ELR (cell line): ENCODE measurements at regions not wholly inside any gene's neighbourhood (a gene's known extent, or its start where the extent isn't known, plus 50 kb on each side); places are given as distances from the start of the nearest gene placed in this dataset.
"Not testable (repeated sequence)": the region's sequence is repeated elsewhere in the genome, so short reads cannot be mapped to it uniquely, and the experiment has no call there.

Experiments used
- DNase-seq: peaks from one replicate; pipeline ENCODE4 v3.0.0-alpha.2; 2015; ENCODE audit warnings: low read depth

DNA sequence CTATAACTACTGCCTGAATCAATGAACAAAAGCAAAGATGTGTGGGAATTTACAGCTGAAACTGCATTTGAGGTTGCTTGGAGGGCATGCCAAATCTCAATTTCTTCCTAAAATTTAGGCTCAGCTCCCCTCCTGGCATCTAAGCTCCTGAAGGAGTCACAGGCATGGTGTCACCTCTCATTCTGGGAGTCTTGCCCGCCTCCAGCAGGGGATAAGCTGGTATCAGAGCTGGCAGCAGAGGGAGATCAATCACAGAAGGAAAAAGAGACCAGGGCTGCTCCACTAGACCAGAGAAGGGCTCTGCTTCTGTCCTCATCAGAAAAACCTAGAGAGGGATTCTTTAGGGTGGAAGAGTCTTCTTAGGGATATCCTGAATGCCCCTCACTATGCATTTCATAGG, 150.4 kb upstream of the SLC6A11 start:
- no peak for DNase-seq

DNA sequence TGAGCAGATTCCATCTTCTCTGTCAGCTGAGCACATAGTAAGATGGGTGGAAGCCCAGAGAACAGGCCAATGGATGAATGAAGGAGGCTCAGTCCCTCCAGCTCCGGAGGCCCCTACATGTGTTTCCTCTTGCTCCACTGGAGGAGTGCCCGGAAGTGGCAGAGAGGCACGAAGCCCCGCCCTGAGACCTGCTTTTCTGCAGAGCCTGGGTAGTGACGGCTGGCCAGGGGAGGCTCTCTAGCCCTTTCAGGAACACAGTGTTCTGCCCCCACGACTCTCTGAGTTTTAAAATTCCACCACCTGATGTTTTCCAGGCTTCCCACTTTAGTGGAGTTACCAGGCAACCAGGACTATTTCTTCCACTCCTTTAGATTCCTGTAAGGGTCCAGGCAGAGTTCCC, 149.4 kb upstream of the SLC6A11 start:
- no peak for DNase-seq

DNA sequence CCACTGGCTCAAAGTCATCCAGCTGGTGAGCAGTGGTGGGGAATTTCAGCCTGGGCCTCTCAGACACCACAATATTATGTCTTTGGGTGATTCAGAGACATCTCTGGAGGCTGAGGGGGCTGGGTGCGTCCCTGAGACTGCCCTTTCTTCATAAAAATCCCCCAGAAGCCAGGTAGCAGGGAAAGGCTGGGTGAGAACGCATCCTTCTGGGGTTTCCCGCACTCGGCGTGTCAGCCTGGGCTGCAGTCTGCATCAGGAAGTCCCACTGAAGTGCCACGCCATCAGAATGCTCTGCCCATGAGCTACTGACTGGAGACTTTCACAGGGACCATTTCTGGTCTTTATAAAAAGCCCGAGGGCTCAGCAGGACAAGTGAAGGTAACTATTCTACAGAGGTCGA, 148.8 kb upstream of the SLC6A11 start:
- DNase-seq: no peak

DNA sequence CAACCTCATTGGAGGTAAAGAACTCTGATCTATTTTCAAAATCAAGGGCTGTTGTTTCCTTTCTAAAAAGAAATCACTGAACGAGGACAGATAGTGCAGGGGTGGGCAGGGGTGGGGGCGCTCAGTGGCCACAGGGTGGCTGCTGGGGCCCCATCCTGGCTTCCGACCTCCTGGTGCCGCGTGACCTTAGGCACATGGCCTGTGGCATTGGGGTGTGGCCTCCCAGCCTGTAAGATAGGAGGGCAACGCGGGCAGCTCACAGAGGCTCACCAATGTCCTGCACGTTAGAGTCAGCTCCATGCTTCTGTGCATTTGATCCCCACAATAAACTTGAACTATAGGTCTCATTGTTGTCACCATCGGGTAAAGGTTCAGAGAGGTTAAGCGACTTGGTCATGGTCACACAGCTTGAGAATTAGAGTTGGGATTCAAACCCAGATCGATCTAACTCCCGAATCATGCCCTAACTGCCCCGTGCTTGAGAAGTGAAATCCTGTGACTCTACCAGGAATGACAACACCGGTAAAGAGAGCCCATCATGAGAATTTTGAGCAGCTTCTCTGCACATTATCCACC, 148.0 kb upstream of the SLC6A11 start:
- DNase-seq: no peak

DNA sequence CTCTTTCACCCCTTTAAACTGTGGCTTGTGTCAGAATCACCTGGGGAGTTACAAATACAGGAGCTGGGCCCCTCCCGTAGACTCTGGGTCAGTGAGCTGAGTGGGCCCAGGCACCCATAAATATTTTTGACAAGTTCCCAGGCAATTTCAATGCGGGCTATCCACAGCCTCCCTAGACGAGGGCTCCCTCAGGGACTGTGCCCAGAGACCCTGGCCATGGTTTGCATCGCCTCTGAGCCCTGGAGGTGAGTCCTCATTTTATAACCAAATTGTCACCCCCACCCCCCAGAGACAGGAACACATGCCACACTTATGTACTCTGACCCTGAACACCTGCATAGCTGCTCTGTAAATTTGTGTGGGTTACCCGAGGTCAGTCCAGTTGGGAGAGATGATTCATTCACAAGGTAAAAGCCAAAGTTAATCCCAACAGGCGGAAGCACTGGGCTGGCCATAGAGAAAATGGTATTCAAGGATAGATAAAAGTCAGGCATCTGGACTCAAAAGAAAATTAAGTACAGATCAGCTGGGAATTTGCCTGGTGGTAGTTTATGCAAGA, 146.5 kb upstream of the SLC6A11 start:
- no peak for DNase-seq

DNA sequence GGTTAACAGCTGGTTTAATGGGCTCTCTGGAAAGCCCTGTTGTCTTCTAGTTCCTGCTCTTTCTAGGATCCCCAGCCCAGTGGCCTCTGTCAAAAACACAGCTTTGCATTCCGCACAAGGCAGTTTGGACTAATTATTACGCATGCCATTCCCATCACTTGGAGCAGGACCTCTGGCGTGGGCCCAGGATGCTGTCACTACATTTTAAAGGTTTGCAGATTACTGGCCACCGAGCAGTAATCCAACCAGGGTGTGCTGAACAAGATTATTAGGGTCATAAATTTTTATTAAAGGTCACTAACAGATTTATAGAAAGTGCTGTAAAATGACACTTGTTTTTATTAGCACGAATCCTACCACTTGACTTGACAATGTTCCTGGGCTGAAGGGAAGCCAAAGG, 143.6 kb upstream of the SLC6A11 start:
- DNase-seq: no peak

GRCh38 chr3:10674578-10674977, 141.4 kb upstream of the SLC6A11 start:
- DNase-seq: no peak

GRCh38 chr3:10676905-10677304, 139.1 kb upstream of the SLC6A11 start:
- DNase-seq: no peak

- no peak for DNase-seq
These were observed 137.1 kb upstream of the SLC6A11 start for GRCh38 chr3:10678796-10679376.

GRCh38 chr3:10680796-10681195, 135.2 kb upstream of the SLC6A11 start:
- DNase-seq: no peak

DNA sequence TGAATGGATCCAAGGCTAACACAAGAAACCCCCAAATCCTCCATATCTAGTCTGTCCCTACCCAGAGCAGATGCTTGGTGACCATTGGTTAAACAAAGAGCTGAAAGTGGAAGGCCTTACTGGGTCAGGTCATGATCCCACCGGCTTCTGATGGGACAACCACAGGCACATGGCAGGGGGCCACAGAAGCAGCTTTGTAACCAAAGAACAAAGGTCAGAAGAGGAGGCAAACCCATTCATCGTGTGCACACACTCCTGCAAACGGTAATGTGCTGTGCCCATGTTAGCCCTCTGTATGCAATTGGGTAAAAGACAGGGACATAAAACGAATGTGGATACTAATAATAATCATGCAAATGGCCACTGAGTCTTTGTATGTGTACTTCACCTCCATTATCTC, 133.3 kb upstream of the SLC6A11 start:
- no peak for DNase-seq

GRCh38 chr3:10683106-10683505, 132.9 kb upstream of the SLC6A11 start:
- DNase-seq: peak; percentile 13

DNA sequence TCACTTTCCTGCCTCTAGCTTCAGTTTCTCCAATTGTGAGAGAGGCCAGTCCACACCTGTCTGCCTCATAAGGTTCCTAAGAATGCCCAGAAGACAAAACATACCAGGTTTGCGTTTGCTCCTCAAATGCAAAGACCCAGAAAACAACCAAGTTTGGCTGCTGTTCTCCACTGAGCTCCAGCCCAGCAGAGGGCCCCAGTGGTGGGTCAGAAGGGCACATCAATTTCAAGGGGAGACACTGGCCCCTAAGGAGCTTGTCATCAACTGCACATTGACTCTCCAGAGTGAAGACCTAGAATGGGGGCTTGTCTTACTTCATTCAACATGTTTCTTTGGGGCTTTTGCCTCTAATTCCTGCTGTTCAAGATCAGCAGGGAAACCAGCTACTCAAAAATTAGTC, 127.9 kb upstream of the SLC6A11 start:
- DNase-seq: no peak

GRCh38 chr3:10688548-10689172, 127.4 kb upstream of the SLC6A11 start:
- DNase-seq: no peak

GRCh38 chr3:10692039-10692622, 123.9 kb upstream of the SLC6A11 start:
- no peak for DNase-seq

DNA sequence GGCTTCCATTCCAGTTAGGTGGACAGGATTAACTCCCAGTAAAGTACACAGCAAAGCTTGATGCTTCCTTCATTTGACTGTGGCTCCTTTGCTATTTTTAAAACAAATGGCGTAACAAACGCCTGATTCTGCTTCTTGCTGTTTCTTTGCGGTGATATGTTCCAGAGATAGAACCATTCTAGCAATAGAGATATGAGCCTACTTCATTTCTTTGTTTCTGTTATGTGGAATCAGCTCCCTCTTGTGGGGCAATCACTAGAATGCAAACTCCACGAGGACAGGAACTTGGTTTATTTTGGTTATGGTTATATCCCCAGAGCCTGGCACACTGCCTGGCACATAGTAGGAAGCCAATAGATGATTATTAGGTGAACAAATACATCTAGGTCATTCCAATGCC, 122.6 kb upstream of the SLC6A11 start:
- DNase-seq: peak; percentile 16

DNA sequence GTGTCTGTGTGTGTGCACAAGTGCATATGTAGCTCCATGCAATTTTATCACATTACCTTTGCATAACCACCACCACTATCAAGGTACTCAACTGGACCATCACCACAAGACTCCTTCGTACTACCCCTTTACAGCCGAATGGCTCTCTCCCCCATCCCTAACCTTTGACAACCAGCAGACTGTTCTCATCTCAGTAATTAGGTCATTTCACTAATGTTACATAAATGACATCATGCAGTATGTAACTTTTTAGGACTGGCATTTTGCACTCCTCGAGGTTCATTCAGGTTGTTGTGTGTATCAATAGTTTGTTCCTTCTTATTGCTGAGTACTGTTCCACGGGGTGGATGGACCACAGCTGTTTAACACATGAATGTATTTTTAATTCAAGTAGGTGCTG, 121.8 kb upstream of the SLC6A11 start:
- DNase-seq: no peak

DNA sequence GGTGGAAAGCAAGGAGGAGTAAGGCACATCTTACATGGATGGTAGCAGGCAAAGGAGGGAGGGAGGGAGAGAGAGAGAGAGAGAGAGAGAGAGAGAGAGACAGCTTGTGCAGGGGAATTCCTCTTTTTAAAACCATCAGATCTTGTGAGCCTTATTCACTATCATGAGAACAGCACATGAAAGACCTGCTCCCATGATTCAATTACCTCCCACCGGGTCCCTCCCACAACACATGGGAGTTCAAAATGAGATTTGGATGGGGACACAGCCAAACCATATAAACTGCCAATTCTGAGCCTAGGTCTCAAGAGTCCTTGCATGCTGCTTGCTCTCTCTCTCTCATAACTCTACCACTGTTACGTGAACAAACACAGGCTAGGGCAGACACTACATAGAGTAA, 120.8 kb upstream of the SLC6A11 start:
- not testable (repeated sequence) for DNase-seq

DNA sequence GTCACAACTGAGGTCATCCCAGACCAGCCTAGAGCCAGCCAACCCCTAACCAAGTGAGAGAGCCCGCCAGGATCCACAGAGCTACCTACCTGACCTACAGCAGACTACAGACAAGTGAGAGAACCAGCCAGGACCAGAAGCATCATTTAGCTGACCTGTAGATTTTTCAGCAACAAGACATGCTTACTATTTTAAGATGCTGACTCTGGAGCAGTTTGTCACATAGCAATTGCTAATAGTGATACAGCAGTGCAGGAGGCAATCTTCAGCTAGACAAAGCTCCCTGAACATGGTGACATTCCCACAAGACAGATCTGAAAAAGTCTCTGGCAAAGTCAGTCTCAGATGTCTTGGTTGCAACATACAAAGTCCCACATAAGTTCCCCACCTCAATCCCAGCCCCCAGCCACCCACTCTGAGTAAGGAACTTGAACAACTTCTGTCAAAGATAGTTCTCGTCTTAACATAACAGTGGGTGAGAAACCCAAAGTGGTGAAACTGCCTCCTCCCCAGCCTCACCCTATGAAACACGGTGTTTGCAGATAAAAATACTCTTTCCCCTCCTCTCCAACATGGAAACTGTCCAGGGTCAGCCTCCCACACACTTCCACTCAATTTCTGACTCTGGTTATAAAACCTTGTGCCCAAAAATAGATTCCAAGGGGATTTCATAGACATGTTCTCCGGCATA, 120.3 kb upstream of the SLC6A11 start:
- no peak for DNase-seq

DNA sequence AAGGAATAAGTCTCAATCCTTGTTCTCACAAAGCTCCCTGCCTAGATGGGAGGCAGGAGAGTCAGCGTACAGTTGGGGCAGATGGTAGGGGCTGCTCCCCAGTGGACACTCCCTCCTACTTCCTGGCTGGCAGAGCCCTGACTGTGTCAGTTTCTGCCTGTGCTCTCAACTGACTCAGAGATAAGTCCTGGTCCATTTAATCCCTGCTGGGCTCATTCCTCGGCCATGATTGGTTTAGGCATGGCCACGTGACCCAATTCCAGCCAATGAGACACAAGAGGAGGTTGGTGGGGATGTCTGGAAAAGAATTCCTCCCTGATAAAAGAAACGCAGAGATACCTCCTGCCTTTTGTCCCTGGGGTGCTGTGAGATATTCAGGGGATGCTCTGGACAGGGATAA, 118.1 kb upstream of the SLC6A11 start:
- DNase-seq: peak; percentile 21

DNA sequence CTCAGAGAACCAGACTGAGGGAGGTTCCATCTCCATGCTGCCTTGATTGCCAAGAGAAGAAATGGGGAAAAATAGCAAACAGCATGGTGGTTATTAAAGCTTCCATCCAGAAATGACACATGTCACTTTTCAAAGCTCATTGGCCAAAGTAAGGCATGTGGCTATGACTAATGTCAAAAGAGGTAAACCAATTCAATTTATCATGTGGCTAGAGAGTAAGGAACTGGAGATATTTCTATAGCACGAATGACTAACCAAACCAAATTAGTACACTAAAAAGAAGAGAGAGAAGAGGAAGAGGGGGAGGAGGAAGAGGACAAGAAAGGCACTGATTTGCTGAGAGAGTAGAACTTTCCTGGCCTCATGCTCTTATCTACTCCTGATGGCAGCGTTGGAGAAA, 115.2 kb upstream of the SLC6A11 start:
- DNase-seq: no peak

DNA sequence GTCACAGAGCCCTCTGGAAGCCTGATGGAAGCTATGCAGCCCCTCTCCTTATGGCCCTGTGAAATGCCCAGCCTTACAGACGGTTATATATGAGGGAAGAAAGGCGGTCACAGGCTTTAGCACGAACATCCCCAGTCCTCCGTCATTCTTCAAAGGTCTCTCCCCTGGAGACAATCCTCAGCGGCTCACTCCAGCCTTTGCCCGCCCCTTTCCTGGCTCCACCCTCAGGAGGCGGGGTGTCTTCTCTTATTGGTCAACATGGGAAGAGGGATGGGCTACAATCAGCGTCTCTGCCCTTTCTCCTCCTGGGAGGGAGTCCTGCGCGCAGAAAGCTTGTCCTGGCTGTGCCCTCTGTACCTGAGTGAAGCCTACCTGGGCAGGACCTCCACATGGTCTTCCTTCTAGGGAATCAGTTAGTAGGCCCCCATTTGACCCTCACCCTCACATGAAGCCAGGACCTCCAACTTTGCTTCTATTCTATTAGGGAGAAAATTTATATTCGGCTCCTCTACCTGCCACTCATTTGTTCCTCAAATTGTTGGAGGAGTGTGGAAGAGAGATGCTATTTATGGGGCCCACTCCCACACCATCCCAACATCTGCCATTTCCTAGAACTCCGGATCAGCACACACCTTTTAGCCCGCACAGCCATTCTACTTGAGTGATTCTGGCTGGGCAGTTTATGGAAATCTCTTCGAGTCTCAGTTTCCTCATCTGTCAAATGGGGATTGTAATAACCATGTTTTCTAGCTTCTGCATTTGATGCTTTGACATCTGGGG, 112.9 kb upstream of the SLC6A11 start:
- peak; percentile 19 for DNase-seq
